Panc1 (cell line): ENCODE measurements at regions not wholly inside any gene's neighbourhood (a gene's known extent, or its start where the extent isn't known, plus 50 kb on each side); places are given as distances from the start of the nearest gene placed in this dataset.

ENCODE experiments used
- ATAC-seq: fragments of 200-7000 bp; cut with Tn5 transposase; 2 replicates; pipeline ENCODE4 v1.9.1; 2020; ENCODE audit warnings: mild to moderate bottlenecking, moderate library complexity
- BruUV-seq: library from RNA; stranded (reverse); fragments of 400-500 nt; replicated peaks from 2 replicates; lab custom pipeline; 2021; lab: Mats Ljungman, UMichigan
- CTCF ChIA-PET: fragments of 300-600 bp; sonication (Branson Sonifier 250); formaldehyde crosslinking; loops from one replicate; lab custom pipeline; 2022; ENCODE audit warnings: antibody characterized with exemption; lab: Charles Lee
- POLR2A ChIA-PET: fragments of 300-600 bp; sonication (Branson Sonifier 250); formaldehyde crosslinking; loops from one replicate; lab custom pipeline; 2022; ENCODE audit warnings: antibody characterized with exemption; lab: Charles Lee
- DNase-seq: peaks from one replicate; pipeline ENCODE4 v3.0.0-alpha.2; 2010; ENCODE audit warnings: low read depth, low spot score
- H3K27ac ChIP-seq: 2 replicates; pipeline ENCODE4 v1.5.1; 2011; ENCODE audit warnings: mild to moderate bottlenecking, low read length, inconsistent platforms
- H3K27me3 ChIP-seq: fragments of 200-500 bp; sonication (Bioruptor generic); 2 replicates; pipeline ENCODE4 v1.6.0; 2014; ENCODE audit warnings: low read length, inconsistent platforms; ENCODE audit not compliant: control insufficient read depth, insufficient read depth
- H3K36me3 ChIP-seq: fragments of 200-500 bp; sonication (Bioruptor generic); 2 replicates; pipeline ENCODE4 v1.5.1; 2014; ENCODE audit warnings: inconsistent platforms, mild to moderate bottlenecking, low read length, moderate library complexity; ENCODE audit not compliant: control insufficient read depth, insufficient read depth
- H3K4me1 ChIP-seq: 2 replicates; pipeline ENCODE4 v1.5.1; 2011; ENCODE audit warnings: inconsistent platforms, mild to moderate bottlenecking, low read length, moderate library complexity; ENCODE audit not compliant: control insufficient read depth, insufficient read depth
- H3K4me3 ChIP-seq, 2 experiments: 2 replicates each; pipeline ENCODE4 v1.5.1; 2011 to 2012; ENCODE audit warnings: low read depth in 2 of 2, low read length in 2 of 2, mild to moderate bottlenecking in 2 of 2, inconsistent platforms in 1 of 2, moderate library complexity in 1 of 2
- H3K9me3 ChIP-seq: fragments of 200-500 bp; sonication (Bioruptor generic); 2 replicates; pipeline ENCODE4 v1.5.1; 2014; ENCODE audit warnings: low read depth, mild to moderate bottlenecking, inconsistent platforms, low read length, moderate library complexity; ENCODE audit not compliant: control insufficient read depth, insufficient read depth
- POLR2AphosphoS5 ChIP-seq: IDR thresholded peaks from 2 replicates; pipeline ENCODE4 v1.6.1; 2012; ENCODE audit warnings: mild to moderate bottlenecking, low read depth, low read length, moderate library complexity
- SIN3A ChIP-seq: IDR thresholded peaks from 2 replicates; pipeline ENCODE4 v1.6.1; 2012; ENCODE audit warnings: low read depth, mild to moderate bottlenecking, low read length, moderate library complexity, borderline replicate concordance; ENCODE audit not compliant: insufficient read depth
- TCF7L2 ChIP-seq: IDR thresholded peaks from 2 replicates; pipeline ENCODE4 v1.6.1; 2011; ENCODE audit warnings: mild to moderate bottlenecking, low read depth, low read length, inconsistent platforms
- in situ Hi-C: cut with HindIII; loops from 2 replicates; pipeline ENCODE4 v1.10.0; 2016; ENCODE audit warnings: low sequenced_read_pairs, low pct_unique_long_range_greater_than_20kb
- intact Hi-C: fragments of 100-400 bp; cut with micrococcal nuclease; formaldehyde crosslinking; loops from one replicate; pipeline ENCODE4 v1.10.0; 2022; ENCODE audit not compliant: unreplicated experiment
- TF ChIP-seq, protein P1 (sequence below), 2 experiments: IDR thresholded peaks; 2 replicates each; pipeline ENCODE4 v1.6.1; 2011 to 2012; ENCODE audit warnings: low read depth in 2 of 2, control low read depth in 1 of 2, low read length in 1 of 2, mild to moderate bottlenecking in 1 of 2, moderate library complexity in 1 of 2; ENCODE audit not compliant: insufficient read depth in 1 of 2
- TF ChIP-seq, protein P2 (sequence below): fragments of 450-650 bp; IDR thresholded peaks from 2 replicates; pipeline ENCODE4 v1.5.1; 2017; ENCODE audit warnings: mild to moderate bottlenecking

DNA sequence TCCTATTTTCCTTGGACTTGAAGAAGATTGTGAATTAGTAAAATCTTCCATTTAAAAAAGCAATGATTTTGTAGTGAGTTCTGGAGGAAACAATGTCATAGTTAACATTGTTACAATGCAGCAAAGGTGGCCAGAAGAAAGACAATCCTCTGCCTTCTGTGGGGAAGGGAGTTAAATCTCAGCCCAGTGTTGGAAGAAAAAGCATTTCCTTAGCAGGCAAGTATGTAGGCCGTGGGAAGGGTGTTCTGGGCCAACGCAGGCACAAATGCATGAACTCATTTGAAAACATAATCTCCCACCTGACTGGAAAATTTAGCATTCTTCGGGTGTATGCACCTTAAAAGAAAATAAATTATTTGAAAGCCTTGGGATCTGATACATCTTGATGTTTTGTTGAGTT is 258.6 kb downstream of the ADAMTS20 start:
- TF ChIP-seq, protein P1, sequence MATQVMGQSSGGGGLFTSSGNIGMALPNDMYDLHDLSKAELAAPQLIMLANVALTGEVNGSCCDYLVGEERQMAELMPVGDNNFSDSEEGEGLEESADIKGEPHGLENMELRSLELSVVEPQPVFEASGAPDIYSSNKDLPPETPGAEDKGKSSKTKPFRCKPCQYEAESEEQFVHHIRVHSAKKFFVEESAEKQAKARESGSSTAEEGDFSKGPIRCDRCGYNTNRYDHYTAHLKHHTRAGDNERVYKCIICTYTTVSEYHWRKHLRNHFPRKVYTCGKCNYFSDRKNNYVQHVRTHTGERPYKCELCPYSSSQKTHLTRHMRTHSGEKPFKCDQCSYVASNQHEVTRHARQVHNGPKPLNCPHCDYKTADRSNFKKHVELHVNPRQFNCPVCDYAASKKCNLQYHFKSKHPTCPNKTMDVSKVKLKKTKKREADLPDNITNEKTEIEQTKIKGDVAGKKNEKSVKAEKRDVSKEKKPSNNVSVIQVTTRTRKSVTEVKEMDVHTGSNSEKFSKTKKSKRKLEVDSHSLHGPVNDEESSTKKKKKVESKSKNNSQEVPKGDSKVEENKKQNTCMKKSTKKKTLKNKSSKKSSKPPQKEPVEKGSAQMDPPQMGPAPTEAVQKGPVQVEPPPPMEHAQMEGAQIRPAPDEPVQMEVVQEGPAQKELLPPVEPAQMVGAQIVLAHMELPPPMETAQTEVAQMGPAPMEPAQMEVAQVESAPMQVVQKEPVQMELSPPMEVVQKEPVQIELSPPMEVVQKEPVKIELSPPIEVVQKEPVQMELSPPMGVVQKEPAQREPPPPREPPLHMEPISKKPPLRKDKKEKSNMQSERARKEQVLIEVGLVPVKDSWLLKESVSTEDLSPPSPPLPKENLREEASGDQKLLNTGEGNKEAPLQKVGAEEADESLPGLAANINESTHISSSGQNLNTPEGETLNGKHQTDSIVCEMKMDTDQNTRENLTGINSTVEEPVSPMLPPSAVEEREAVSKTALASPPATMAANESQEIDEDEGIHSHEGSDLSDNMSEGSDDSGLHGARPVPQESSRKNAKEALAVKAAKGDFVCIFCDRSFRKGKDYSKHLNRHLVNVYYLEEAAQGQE (IDR thresholded peaks at IDR 0.05; ENCODE audit: insufficient read depth in 1 of 2, low read depth in 2 of 2, low read length in 1 of 2): no peak
- TF ChIP-seq POLR2AphosphoS5 (no peak), SIN3A (no peak), TCF7L2 (no peak)
- TF ChIP-seq, protein P2, sequence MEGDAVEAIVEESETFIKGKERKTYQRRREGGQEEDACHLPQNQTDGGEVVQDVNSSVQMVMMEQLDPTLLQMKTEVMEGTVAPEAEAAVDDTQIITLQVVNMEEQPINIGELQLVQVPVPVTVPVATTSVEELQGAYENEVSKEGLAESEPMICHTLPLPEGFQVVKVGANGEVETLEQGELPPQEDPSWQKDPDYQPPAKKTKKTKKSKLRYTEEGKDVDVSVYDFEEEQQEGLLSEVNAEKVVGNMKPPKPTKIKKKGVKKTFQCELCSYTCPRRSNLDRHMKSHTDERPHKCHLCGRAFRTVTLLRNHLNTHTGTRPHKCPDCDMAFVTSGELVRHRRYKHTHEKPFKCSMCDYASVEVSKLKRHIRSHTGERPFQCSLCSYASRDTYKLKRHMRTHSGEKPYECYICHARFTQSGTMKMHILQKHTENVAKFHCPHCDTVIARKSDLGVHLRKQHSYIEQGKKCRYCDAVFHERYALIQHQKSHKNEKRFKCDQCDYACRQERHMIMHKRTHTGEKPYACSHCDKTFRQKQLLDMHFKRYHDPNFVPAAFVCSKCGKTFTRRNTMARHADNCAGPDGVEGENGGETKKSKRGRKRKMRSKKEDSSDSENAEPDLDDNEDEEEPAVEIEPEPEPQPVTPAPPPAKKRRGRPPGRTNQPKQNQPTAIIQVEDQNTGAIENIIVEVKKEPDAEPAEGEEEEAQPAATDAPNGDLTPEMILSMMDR: no peak
- no TSS peak for BruUV-seq

DNA sequence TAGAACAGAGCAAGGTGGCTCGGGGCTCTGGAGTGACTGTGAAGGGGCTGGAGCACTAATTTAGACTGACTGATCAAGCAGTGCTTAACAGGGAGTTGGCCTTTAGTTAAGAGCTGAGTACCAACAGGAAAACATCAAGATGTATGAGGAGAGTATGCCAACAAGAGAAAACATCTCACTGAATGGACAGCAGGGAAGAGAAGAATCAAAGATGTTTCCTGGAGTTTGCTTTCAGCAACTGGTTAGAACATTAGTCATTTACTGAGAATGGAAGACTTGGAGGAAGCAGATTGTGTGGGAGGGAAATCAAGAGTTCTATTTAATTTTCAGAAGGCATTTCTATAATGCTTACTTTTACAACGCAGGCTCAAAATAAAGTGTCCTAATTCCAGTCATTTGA is 259.3 kb downstream of the ADAMTS20 start:
- Histone ChIP-seq H3K27me3 (no peaks in the 10 kb centered on the region), H3K4me1 (no peaks in the 10 kb centered on the region), H3K36me3 (no peaks in the 10 kb centered on the region), H3K4me3 (no peak overlapping the region), H3K27ac (no peak overlapping the region), H3K9me3 (no peaks in the 10 kb centered on the region; the same call in 1 of the 2 replicates)
- ChIA-PET CTCF (no interaction called here), POLR2A (no interaction called here)
- DNase-seq (no peak), ATAC-seq (no peak)
- TF ChIP-seq, protein P1 (IDR thresholded peaks at IDR 0.05; ENCODE audit: insufficient read depth in 1 of 2, low read depth in 2 of 2, low read length in 1 of 2): no peak
- no peak for TF ChIP-seq TCF7L2
- no peak for TF ChIP-seq POLR2AphosphoS5
- TF ChIP-seq SIN3A: no peak
- TF ChIP-seq, protein P2: no peak
- in situ Hi-C loops: no loop called here
- BruUV-seq: no TSS peak
- intact Hi-C loops: no loop called here

More for the DNA sequence above, 258.6 kb downstream of the ADAMTS20 start:
- Histone ChIP-seq H3K36me3 (no peaks in the 10 kb centered on the region), H3K9me3 (no peaks in the 10 kb centered on the region; the same call in 1 of the 2 replicates), H3K27ac (no peak overlapping the region), H3K4me3 (no peak overlapping the region), H3K27me3 (no peaks in the 10 kb centered on the region), H3K4me1 (no peaks in the 10 kb centered on the region)
- CTCF ChIA-PET: no interaction called here
- POLR2A ChIA-PET: no interaction called here
- no peak for ATAC-seq
- intact Hi-C loops: no loop called here
- in situ Hi-C loops: no loop called here
- no peak for DNase-seq
